ENCODE measurements at regions not wholly inside any gene's neighbourhood (a gene's known extent, or its start where the extent isn't known, plus 50 kb on each side); places are given as distances from the start of the nearest gene placed in this dataset.
"Not testable (repeated sequence)": the region's sequence is repeated elsewhere in the genome, so short reads cannot be mapped to it uniquely, and the experiment has no call there.

DNA sequence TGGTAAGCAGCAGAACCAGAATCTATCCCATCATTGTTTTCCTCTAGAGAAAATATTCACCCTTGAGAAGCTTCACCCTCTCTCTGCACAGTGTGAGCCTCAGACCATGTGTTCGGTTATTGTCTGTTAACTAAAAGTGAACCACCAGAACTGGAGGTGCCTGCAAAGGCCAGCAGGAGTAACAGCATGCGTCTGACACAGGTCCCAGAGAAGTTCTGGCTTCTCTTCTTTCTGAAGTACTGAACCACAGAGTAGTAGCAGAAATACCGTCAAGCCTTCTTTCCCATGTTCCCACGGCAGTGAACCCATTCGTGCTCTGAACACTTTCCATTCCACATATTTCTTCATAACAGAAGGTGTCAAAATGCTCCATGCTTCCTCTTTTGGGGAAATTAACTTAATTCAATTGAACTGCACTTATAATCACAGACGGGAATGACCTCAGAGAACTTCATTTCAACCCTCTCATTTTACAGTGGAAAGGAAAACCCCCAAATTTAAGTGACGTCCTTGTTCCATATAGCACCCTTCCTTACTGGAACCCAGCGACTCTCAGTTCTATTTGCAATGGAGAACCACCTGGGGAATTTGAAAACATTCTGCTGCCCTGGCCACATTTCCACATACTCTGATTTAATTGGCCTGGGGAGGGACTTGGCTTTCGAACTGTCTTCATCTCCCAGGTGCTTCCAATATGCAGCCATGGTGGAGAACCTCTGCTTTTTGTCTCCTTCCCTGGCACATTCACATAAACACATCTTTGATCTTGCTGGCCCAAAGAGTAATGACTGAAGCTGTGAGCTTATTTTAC lies 519.1 kb downstream of the RNF144A start:
- DNase-seq = no peak

DNA sequence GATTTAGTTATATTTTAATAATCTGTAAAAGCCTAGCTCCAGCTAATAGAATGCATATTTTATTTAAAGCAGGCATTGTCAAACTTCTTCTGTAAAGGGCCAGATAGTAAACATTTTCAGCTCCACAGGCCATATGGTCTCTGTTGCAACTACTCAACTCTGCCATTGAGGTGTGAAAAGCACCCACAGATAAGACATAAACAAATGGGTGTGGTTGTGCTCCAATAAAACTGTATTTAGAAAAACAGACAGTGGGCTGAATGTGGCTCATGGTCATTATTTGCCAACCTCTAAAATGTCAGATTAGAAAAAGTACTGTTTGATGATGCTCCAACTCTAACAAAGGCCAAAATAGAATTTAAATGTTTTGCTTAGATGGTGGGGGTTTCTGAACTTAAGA lies 519.9 kb downstream of the RNF144A start:
- no peak for DNase-seq

GRCh38 chr2:7437716-7438632 lies 520.8 kb downstream of the RNF144A start:
- DNase-seq = no peak

DNA sequence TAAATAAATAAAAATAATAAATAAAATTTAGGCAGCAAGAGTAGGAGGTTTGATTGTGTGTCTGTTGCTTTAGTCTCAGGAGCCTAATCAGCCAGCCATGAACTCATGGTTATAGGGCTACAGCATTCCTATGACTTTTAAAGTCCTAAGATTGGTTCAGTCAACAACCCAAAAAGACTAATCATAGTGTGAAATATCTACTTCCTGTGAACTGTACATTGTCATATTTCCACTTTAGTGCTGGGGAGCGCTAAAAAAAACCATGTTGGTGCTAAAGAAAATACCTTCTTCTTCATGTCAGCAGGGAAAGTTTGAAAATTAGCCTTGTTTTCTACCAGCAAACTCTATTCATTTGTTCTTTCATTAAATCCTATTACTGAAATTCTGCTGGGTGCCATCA lies 521.6 kb downstream of the RNF144A start:
- no peak for DNase-seq

DNA sequence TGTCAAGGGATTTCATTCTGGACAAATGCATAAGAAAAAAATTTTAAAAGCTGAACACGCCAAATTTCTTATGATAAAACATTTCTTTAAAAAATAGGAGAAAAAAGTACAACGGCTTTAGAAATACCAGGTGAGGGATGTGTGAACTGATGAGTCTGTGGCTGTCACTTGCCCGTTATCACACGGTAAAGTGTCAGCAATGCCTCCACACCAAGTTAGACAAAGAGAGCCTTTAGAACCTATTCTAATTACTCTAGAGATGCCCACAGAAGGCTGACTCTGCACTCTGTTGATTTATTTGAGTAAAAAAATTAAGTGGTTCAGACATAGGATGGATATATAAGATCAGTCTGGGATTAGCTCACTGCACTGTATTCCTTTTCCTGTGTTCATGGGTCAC lies 523.8 kb downstream of the RNF144A start:
- DNase-seq = no peak

DNA sequence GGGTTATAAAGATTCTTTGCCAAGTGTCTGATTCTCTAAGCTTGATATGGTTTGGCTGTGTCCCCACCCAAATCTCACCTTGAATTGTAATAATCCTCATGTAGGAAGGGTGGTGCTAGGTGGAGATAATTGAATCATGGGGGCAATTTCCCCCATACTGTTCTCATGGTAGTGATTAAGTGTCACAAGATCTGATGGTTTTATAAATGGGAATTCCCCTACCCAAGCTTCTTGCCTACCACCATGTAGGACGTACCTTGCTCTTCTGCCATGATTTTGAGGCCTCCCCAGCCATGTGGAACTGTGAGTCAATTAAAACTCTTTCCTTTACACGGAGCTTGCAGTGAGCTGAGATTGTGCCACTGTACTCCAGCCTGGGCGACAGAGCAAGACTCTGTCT lies 524.6 kb downstream of the RNF144A start:
- not testable (repeated sequence) for DNase-seq

DNA sequence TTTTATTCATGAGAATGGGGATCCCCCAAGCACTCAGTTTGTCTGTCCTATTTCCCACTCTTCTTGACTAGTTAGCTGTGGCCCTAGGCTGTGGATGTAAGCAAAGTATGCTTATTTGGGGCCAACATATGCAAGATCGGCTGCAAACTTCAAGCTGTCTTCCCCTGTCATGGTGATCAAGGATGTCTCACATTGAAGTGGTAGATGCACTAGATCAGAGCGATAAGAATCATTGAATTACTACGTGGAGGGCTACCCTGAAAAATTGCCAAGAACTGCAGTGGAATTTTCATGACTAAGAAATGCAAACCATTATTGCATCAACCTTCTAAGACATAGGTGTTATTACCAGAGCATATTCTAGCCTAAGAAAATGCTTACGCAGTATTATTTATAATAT lies 527.4 kb downstream of the RNF144A start:
- no peak for DNase-seq

DNA sequence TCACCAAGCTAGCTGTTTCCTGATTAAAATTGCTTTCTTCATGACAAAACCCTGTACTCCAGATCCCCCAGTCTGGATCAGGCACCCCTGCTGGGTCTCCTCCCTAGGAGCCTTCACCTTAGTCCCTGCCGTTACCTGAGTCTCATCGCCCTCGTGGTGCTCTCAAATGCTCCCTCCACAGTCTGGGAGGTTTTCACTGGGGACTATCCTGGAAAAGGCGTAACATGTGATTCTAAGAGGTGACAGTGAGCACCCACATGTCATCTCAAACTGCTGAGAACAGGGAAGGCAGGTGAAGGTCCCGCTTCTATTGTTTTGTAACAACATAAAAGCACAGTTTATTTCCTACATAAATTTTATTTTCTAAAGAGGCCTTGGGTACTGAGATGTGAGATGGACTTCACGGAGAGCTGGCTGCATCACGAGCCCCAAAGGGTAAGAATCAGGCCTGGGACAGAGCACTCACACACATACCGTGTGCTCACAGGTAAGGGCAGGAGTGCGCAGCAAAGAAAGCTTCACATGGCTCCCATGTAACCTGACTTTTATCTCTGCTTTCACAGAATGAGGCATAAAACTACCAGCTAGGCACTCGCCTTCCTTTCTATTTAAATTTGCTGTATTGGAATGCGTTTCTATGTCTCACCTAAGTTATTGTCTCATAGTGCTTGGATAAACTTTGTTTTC lies 531.5 kb downstream of the RNF144A start:
- DNase-seq = no peak

DNA sequence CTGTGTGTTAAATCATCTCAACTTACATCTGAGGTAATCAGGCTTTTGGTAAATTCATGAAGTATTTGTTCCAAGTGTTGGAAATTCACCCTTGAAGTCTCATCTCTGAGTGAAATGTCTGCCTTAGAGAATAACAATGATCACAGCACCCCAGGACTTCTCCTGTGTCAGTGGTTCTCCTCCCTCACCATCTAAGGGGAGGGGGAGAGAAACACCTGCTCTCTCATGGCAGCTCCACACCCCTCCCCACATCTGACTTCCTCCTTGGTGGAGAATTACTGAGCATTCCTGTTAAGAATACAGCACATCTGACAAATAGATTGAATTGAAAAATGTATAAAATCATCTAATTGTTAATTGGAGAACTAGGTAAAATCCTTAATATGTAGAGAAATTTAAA lies 532.1 kb downstream of the RNF144A start:
- no peak for DNase-seq

DNA sequence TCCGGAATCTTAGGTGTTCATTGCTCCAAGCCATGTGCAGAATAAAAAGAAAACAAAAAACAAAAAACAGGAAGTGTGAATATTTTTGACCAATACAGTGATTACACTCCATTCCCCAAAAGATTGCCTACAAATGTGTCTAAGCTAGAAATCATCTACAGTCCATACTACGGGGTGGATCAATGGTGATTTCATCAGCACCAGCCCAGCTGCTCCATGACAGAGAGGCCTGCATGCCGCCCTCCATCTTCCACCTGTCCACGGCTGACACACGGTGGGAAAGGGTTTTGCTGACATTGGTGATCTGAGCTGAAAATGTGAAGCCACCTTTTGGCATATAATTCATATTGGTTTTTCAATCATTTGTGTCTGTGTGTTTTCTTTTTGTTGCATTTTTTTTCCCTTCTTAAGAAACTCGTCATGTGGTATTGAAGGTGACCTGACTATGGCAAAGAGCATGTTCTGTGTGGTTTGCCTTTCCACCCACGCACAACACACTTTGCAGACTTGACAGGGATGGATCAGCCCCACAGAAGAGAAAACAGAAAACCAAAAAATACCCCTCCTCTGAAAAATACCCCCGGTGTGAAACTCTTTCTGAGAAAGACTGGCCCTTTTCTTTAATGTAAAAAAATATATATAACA lies 533.1 kb downstream of the RNF144A start:
- no peak for DNase-seq

DNA sequence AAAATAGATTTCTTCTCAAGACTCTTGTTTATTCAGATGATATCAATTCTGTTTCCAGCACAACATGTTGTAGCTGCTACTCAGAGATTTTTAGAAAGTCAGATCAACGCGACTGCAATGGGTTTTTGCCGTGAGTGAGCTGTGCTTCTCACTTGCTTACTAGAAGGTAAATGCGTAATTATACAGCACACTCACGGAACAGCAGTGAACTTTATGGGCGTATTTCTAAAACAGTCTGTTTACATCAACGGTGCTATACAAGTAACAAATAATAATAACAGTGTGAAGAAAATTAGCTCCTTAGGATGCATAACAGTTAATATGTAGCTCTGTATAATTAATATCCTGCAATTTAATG lies 533.6 kb downstream of the RNF144A start:
- no peak for DNase-seq

GRCh38 chr2:7452110-7452876 lies 535.1 kb downstream of the RNF144A start:
- DNase-seq = no peak

DNA sequence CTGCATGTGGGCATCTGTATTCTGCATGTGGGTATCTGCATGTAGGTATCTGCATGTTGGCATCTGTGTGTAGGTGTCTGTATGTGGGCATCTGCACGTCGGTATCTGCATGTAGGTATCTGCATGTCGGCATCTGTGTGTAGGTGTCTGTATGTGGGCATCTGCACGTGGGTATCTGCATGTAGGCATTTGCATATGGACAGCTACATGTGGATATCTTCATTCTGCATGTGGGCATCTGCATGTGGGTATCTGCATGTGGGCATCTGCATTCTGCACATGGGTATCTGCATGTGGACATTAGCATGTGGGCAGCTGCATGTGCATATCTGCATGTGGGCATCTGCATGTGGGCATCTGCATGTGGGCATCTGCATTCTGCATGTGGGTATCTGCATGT lies 537.4 kb downstream of the RNF144A start:
- DNase-seq = no peak

- no peak for DNase-seq
Measured at GRCh38 chr2:7456762-7457161, 539.5 kb downstream of the RNF144A start.

- no peak for DNase-seq
Measured at GRCh38 chr2:7458066-7458465, 540.9 kb downstream of the RNF144A start.

GRCh38 chr2:7467782-7468447 lies 550.7 kb downstream of the RNF144A start:
- no peak for DNase-seq

DNA sequence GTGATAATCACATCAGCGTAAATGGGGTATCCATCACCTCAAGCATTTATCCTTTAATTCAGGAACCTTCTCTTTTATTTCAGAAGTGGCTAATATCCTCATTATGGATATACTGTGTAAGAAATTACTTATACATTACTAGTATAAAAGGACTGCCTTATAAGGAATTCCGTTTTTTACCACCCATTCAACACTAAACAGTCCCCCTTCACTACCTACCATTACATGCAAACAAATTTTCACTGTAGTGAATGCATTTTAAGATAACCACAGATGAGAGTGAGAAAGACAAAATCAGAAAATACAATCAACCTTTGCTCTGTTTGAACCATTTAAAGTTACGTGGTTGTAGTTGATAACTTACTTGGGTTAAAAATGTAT lies 551.2 kb downstream of the RNF144A start:
- DNase-seq = no peak

DNA sequence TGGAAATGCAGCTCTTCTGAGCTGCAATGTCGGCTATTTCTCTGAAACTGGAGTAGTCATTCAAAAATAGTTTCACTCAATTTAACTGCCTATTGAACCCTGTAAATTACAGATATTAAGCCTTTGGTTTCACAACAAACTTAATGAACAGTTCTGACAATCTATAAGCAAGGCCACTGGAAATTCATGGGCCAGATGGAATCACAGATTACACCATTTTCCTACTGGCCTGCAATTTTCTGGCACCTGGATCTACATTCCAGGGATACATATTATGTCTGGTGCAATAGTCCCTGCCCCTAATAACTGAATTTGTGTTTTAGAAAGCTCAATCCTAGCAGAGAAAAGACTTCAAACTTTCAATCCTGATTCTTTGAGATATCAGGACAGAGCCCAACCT lies 551.7 kb downstream of the RNF144A start:
- DNase-seq = no peak

DNA sequence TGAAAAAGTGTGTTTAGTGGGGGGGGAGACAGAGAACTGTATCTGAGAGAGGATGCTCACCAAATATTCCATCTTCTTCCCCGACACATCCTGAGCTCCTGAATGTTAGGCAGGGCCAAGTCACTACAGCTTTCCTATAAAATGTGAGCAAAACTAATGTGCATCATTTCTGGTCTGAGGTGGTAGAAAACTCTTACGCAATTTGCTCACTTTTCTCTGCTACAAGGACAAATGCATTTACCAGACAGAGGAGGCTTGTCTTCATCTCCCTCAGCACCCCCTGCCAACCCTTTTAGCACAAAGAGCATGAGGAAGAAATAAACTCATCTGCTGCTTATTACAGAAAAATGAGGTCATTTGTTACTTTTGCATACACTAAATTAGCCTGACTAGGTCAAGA lies 554.0 kb downstream of the RNF144A start:
- no peak for DNase-seq

DNA sequence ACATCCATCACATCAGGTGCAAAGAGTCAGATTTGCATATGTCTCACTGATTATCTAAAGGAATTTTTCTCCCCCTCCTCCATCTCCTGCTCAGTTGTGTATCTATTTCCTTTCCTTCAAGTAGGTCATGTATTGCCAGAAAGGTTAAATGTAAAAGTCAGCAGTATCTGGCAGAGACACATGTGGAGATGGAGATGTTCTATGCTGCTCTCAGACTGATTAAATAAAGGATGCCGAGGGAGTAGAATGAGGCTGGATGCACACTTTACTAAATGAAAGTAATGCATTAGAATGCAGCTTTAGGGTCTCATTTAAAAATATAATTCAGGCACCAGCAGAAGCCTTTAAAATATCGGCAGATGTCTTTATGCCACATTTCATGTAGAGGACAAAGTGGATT lies 555.3 kb downstream of the RNF144A start:
- no peak for DNase-seq

- no peak for DNase-seq
Measured at GRCh38 chr2:7473135-7473771, 556.0 kb downstream of the RNF144A start.

Data from DMS53 (cell line).